GM21423 (cell line): ENCODE measurements at regions not wholly inside any gene's neighbourhood (a gene's known extent, or its start where the extent isn't known, plus 50 kb on each side); places are given as distances from the start of the nearest gene placed in this dataset.
"Not testable (repeated sequence)": the region's sequence is repeated elsewhere in the genome, so short reads cannot be mapped to it uniquely, and the experiment has no call there.

Experiments
- ATAC-seq: cut with Tn5 transposase; IDR thresholded peaks from one replicate; pipeline ENCODE4 v1.9.1; 2021; ENCODE audit warnings: mild to moderate bottlenecking, moderate library complexity; ENCODE audit not compliant: unreplicated experiment

GRCh38 chr4:34372815-34373214, 1871.5 kb downstream of the ARAP2 start:
- no peak for ATAC-seq

- ATAC-seq = no peak
Measured at GRCh38 chr4:34373456-34373855, 1870.9 kb downstream of the ARAP2 start.

GRCh38 chr4:34412233-34412632, 1832.1 kb downstream of the ARAP2 start:
- ATAC-seq = no peak

- no peak for ATAC-seq
Measured at GRCh38 chr4:34412911-34413310, 1831.4 kb downstream of the ARAP2 start.

- no peak for ATAC-seq
Measured at GRCh38 chr4:34417160-34417559, 1827.2 kb downstream of the ARAP2 start.

- no peak for ATAC-seq
Measured at GRCh38 chr4:34419871-34420270, 1824.4 kb downstream of the ARAP2 start.

- ATAC-seq = no peak
Measured at GRCh38 chr4:34422472-34423175, 1821.7 kb downstream of the ARAP2 start.

- ATAC-seq = no peak
Measured at GRCh38 chr4:34432706-34433105, 1811.6 kb downstream of the ARAP2 start.

GRCh38 chr4:34434377-34434776, 1809.9 kb downstream of the ARAP2 start:
- ATAC-seq = not testable (repeated sequence)

- no peak for ATAC-seq
Measured at GRCh38 chr4:34464196-34464595, 1780.1 kb downstream of the ARAP2 start.

- ATAC-seq = no peak
Measured at GRCh38 chr4:34466411-34466810, 1777.9 kb downstream of the ARAP2 start.

- no peak for ATAC-seq
Measured at GRCh38 chr4:34469516-34469915, 1774.8 kb downstream of the ARAP2 start.

- no peak for ATAC-seq
Measured at GRCh38 chr4:34485252-34485651, 1759.1 kb downstream of the ARAP2 start.

- ATAC-seq = no peak
Measured at GRCh38 chr4:34486461-34487363, 1757.6 kb downstream of the ARAP2 start.

- no peak for ATAC-seq
Measured at GRCh38 chr4:34492414-34492813, 1751.9 kb downstream of the ARAP2 start.

- ATAC-seq = no peak
Measured at GRCh38 chr4:34502086-34502485, 1742.2 kb downstream of the ARAP2 start.

- ATAC-seq = not testable (repeated sequence)
Measured at GRCh38 chr4:34504731-34505130, 1739.6 kb downstream of the ARAP2 start.

- ATAC-seq = not testable (repeated sequence)
Measured at GRCh38 chr4:34506511-34507092, 1737.7 kb downstream of the ARAP2 start.

- ATAC-seq = no peak
Measured at GRCh38 chr4:34512616-34513015, 1731.7 kb downstream of the ARAP2 start.

- no peak for ATAC-seq
Measured at GRCh38 chr4:34516524-34516923, 1727.8 kb downstream of the ARAP2 start.

GRCh38 chr4:34534916-34535315, 1709.4 kb downstream of the ARAP2 start:
- ATAC-seq = no peak

GRCh38 chr4:34566091-34566490, 1678.2 kb downstream of the ARAP2 start:
- ATAC-seq = no peak
